ENCODE measurements at regions not wholly inside any gene's neighbourhood (a gene's known extent, or its start where the extent isn't known, plus 50 kb on each side); places are given as distances from the start of the nearest gene placed in this dataset.

- H3K4me3 ChIP-seq, result no peak overlapping the region
- intact Hi-C loops (cut with DNase I), result no loop called here
- TF ChIP-seq CTCF (IDR thresholded peaks at IDR 0.05), result no peak
- no peak for TF ChIP-seq EP300 (IDR thresholded peaks at IDR 0.05)
- no peak for TF ChIP-seq POLR2A (IDR thresholded peaks at IDR 0.05)
- TF ChIP-seq POLR2AphosphoS5 (IDR thresholded peaks at IDR 0.05), result no peak
- no peaks in the 10 kb centered on the region for H3K27me3 ChIP-seq
- DNase-seq, result no peak
- no peaks in the 10 kb centered on the region for H3K9me3 ChIP-seq
- H3K4me1 ChIP-seq, result peaks cover 0 to 19% (median 14%) of the 10 kb centered on the region in 4 donors
- WGBS, 2 donors, result 66 to 76% methylated on average over 3 of the region's 3 CpGs
- no peak overlapping the region for H3K27ac ChIP-seq
- H3K36me3 ChIP-seq, result no peaks in the 10 kb centered on the region
Measured at GRCh38 chr9:126152622-126153362, 173.8 kb upstream of the MVB12B start.

- no peak for TF ChIP-seq POLR2AphosphoS5 (IDR thresholded peaks at IDR 0.05)
- no peak for TF ChIP-seq POLR2A (IDR thresholded peaks at IDR 0.05)
- no peak for TF ChIP-seq EP300 (IDR thresholded peaks at IDR 0.05)
- no peak for TF ChIP-seq CTCF (IDR thresholded peaks at IDR 0.05)
- no peak for DNase-seq
- no peaks in the 10 kb centered on the region for H3K27me3 ChIP-seq
- no peaks in the 10 kb centered on the region for H3K9me3 ChIP-seq
- H3K36me3 ChIP-seq, result no peaks in the 10 kb centered on the region
- H3K4me3 ChIP-seq, result no peak overlapping the region
- intact Hi-C loops (cut with DNase I), result no loop called here
- H3K27ac ChIP-seq, result no peak overlapping the region
- WGBS, 2 donors, result 69 to 74% methylated on average over 6 of the region's 6 CpGs
- H3K4me1 ChIP-seq, result peaks cover 0 to 19% (median 14%) of the 10 kb centered on the region in 4 donors
Measured at GRCh38 chr9:126153382-126153781, 173.2 kb upstream of the MVB12B start.

GRCh38 chr9:126154182-126154827 lies 172.3 kb upstream of the MVB12B start:
- Histone ChIP-seq H3K36me3 (no peaks in the 10 kb centered on the region), H3K27me3 (no peaks in the 10 kb centered on the region), H3K4me1 (peaks cover 0 to 19% (median 14%) of the 10 kb centered on the region in 4 donors), H3K27ac (no peak overlapping the region), H3K4me3 (no peak overlapping the region), H3K9me3 (no peaks in the 10 kb centered on the region)
- intact Hi-C loops (cut with DNase I), result no loop called here
- TF ChIP-seq POLR2AphosphoS5 (IDR thresholded peaks at IDR 0.05), result no peak
- TF ChIP-seq POLR2A (IDR thresholded peaks at IDR 0.05), result no peak
- no peak for TF ChIP-seq EP300 (IDR thresholded peaks at IDR 0.05)
- no peak for TF ChIP-seq CTCF (IDR thresholded peaks at IDR 0.05)
- WGBS, 2 donors, result 83 to 84% methylated on average over 10 of the region's 10 CpGs
- DNase-seq, result no peak

- H3K27ac ChIP-seq, result no peak overlapping the region
- no peaks in the 10 kb centered on the region for H3K36me3 ChIP-seq
- no peaks in the 10 kb centered on the region for H3K9me3 ChIP-seq
- no peak for DNase-seq
- WGBS, 2 donors, result 77 to 83% methylated on average over 5 of the region's 5 CpGs
- TF ChIP-seq CTCF (IDR thresholded peaks at IDR 0.05), result no peak
- no peaks in the 10 kb centered on the region for H3K27me3 ChIP-seq
- no peak overlapping the region for H3K4me3 ChIP-seq
- peaks cover 0 to 19% (median 14%) of the 10 kb centered on the region in 4 donors for H3K4me1 ChIP-seq
- intact Hi-C loops (cut with DNase I), result no loop called here
Measured at GRCh38 chr9:126154869-126155268, 171.8 kb upstream of the MVB12B start.
